ENCODE measurements at regions not wholly inside any gene's neighbourhood (a gene's known extent, or its start where the extent isn't known, plus 50 kb on each side); places are given as distances from the start of the nearest gene placed in this dataset.

DNA sequence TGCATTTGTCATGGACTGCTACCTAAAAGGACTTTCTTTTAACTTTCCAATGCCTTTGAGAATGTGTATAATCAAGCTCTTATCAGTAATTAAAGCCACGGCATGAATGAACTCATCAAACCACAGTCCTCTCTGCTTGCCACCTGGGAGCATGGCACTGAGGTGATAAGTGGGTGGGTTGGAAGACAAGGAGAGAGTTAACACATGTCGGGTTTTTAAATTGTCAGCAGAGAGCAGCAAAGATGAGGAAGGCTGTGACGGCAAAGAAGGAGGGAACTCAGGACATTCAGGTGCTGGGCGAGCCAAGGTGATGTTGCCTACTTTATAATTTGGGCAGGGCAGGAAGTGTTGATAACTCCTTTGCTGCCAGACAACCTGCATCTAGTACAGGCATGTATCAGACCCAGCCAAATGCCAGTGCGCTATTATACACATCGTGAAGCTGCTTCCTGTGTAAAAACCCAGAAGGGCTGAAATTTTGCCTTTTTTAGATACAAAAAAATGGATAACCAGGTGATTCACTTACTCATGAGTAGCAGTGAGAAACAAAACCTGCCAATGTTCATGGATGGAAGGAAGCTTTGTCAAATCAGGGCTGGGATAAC is 269.1 kb downstream of the KIF4B start:
- DNase-seq (ENCODE audit: low read depth in 3 of 3, low spot score in 2 of 3), result no peak

GRCh38 chr5:155285706-155286105 is 272.2 kb downstream of the KIF4B start:
- no peak for DNase-seq (ENCODE audit: low read depth in 3 of 3, low spot score in 2 of 3)

DNA sequence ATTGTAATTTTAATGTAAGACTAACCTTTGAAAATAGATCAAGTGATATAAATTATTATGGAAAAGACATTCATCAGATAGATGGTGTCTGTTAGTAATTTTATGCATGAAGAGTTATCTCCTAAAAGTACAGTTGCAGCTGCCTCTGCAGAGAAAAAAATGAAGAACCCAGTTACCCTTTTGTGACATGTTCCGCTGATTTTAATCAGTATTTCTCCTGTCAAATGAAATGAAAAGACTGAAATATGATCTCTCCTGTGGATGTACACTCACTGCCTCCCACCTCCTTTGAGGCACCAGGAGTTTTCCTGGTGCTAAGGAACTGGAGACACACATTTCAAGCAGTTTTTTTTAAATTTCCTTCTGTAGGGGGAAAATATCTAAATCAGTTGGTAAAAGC is 277.4 kb downstream of the KIF4B start:
- DNase-seq (ENCODE audit: low read depth in 3 of 3, low spot score in 2 of 3), result peak in 1 of 3 donors; percentile 13

DNA sequence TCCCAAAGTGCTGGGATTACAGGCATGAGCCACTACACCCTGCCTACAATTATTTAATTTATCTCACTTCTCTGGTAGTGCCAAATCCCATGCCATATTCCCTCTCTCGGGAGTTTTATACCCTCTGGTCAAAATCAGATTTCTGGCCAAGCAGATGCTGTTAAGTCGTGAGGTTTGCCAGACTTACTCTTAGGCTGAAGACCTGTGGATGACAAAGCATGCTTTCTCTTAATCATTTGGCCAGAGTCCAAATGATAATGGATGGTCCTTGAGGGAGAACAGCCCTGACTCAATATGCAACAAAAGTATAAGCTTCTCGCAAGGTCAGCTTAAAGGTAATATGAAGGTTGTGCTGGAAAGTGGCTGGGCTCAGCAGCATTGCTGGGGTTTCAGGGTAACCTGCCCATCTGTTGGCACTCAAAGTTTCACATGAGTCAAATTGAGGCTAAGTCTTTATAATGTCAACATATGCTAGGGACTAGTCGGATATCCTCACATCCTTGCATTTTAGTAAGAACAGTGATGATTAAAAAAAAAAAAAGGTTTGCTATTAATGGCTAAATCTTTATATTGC is 280.1 kb downstream of the KIF4B start:
- no peak for DNase-seq (ENCODE audit: low read depth in 3 of 3, low spot score in 2 of 3)

GRCh38 chr5:155295111-155295510 is 281.6 kb downstream of the KIF4B start:
- DNase-seq (ENCODE audit: low read depth in 3 of 3, low spot score in 2 of 3), result no peak

GRCh38 chr5:155299386-155300005 is 285.9 kb downstream of the KIF4B start:
- DNase-seq (ENCODE audit: low read depth in 3 of 3, low spot score in 2 of 3), result no peak

GRCh38 chr5:155303120-155303519 is 289.6 kb downstream of the KIF4B start:
- DNase-seq (ENCODE audit: low read depth in 3 of 3, low spot score in 2 of 3), result no peak

DNA sequence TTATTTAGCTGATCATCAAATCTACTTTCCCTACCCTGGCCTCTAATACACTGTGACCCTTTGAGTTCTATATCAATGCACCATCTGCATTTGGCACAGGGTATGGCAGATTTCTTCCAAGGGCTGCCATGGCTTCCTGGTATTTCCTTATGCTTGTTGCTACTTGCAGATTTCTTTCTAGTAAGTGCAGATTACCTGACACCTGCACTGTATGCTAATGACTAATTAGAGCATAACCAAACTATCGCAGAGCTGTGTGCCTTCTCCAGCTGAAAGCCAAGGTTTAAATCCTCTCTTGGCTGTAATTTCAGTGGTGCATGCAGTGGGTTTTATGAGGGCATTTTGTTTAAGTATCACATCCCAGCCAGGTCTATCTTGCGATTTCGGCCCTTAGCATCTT is 293.7 kb downstream of the KIF4B start:
- DNase-seq (ENCODE audit: low read depth in 3 of 3, low spot score in 2 of 3), result no peak

- DNase-seq (ENCODE audit: low read depth in 3 of 3, low spot score in 2 of 3), result no peak
Observed at GRCh38 chr5:155308289-155308688, 294.7 kb downstream of the KIF4B start.

GRCh38 chr5:155309021-155309746 is 295.6 kb downstream of the KIF4B start:
- no peak for DNase-seq (ENCODE audit: low read depth in 3 of 3, low spot score in 2 of 3)

- no peak for DNase-seq (ENCODE audit: low read depth in 3 of 3, low spot score in 2 of 3)
Observed at GRCh38 chr5:155311721-155312120, 298.2 kb downstream of the KIF4B start.

DNA sequence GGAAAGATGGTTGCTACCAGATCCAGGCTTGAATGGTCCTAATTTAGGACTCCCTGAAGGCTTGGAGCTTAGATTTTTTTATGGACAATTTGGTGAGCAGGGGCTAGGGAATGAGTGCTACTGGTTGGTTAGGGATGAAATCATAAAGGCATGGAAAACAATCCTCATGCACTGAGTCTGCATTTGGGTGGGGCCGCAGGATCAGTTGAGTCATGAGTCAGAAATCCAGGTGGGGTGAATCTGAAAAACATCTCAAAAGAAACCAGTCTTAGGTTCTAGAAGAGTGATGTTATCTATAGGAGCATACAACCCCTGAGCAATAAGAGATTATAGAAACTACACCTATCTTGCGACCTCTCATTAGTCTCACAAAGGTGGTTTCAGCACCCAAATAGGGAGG is 300.0 kb downstream of the KIF4B start:
- DNase-seq (ENCODE audit: low read depth in 3 of 3, low spot score in 2 of 3), result no peak

- DNase-seq (ENCODE audit: low read depth in 3 of 3, low spot score in 2 of 3), result no peak
Observed at GRCh38 chr5:155316070-155316714, 302.6 kb downstream of the KIF4B start.

DNA sequence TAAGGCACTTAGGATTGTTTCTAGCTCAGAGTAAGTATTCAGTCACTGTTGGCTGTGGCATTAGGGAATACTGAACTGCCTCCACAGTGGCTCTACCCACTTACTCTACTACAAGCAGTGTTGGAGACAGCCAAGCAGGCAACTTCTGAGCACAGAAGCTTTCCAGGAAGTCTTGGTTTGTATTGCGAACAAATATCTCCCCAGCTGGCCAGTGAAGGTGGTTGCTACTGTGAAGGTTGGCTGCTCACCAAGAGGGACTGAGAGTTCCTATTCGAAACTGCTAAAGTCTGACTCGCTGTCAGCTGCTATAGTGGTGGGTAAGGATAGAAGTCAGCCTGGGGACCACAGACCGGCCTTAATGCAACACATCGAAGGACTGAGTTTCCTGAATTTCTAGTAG is 319.1 kb downstream of the KIF4B start:
- DNase-seq (ENCODE audit: low read depth in 3 of 3, low spot score in 2 of 3), result no peak

DNA sequence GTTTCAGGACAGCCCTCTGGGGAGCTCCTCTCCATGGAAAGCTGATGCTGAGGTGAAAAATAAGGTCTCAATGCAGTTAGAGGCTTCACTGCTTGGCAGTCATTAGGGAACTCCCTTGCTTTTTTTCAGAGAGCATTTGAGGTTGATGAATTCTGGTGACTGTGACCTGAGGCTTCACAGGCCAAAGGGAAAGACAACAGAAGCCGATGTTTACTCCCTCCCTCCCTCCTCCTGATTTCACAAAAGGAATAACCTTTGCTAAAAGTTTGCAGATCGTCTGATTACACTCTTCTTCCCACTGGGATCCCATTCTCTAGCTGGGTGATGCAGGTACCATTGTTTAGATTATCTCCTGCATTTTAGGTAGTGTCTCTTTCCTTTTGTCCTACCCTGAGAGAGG is 329.4 kb downstream of the KIF4B start:
- no peak for DNase-seq (ENCODE audit: low read depth in 3 of 3, low spot score in 2 of 3)

- no peak for DNase-seq (ENCODE audit: low read depth in 3 of 3, low spot score in 2 of 3)
Observed at GRCh38 chr5:155343468-155343867, 329.9 kb downstream of the KIF4B start.

DNA sequence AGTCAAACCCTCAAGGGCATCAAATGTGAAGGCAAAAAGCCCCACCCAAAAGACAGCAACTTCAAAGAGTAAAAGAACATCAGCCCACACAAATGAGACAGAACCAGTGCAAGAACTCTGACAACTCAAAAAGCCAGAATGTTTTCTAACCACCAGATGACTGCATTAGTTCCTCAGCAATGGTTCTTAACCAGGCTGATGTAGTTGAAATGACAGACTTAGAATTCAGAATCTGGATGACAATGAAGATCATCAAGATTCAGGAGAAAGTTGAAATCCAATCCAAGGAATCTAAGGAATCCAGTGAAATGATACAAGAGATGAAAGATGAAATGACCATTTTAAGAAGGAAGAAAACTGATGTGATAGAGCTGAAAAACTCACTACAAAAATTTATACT is 339.7 kb downstream of the KIF4B start:
- no peak for DNase-seq (ENCODE audit: low read depth in 3 of 3, low spot score in 2 of 3)

DNA sequence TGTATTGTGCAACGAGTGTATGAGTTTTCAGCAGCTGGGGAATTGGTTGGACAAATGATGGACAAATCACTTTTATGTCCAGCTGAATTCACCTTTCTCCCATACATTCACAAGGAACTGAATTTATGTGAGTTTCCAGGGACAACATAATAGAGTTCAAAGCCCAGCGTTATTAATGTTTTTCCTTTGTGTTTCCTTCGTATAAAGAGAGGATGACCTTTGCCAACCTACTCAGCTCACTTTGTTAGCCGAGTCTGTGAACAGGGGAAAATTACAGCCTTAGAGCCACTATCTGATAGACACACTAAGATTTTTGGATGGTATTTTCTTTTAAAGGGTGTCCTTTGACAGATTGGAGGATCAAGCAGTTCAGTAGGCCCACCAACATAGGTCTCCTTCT is 352.5 kb downstream of the KIF4B start:
- DNase-seq (ENCODE audit: low read depth in 3 of 3, low spot score in 2 of 3), result no peak

GRCh38 chr5:155367841-155368240 is 354.3 kb downstream of the KIF4B start:
- no peak for DNase-seq (ENCODE audit: low read depth in 3 of 3, low spot score in 2 of 3)

DNA sequence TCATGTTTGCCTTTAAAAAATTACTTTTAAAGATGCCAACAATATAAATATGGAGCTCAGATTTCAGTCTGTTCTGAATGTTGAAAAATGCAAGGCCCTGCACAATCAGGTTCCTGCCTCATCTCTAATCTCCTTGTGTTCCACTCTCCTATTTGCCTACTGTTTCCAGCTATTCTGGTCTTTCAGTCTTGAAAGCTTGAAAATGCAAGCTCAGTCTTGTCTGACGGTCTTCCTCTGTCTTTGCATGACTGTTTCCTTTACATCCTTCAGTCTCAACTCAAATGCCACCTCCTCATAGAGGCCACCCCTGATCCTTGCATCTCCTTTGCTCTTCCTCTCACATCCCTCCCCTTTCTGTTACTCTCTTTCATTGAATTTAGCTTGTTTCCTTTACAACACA is 354.9 kb downstream of the KIF4B start:
- no peak for DNase-seq (ENCODE audit: low read depth in 3 of 3, low spot score in 2 of 3)

DNA sequence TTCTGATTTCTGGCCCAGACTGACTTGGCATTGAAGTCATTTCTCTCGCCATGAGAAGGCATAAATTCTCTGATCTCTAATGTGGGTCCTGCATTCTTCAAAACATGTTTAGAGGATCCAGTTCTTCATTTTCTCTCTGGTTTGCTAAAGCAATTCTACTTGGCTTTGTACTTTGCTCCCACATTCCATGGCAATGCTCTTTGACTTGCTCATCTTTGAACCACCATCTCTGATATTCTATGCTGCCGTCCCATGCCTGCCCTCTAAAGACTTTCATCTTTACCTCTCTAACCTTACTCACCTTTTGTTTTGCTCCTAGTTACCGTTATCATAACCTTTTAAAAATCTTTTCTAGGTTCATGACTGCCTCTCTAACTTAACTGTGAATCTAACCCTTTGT is 366.9 kb downstream of the KIF4B start:
- DNase-seq (ENCODE audit: low read depth in 3 of 3, low spot score in 2 of 3), result no peak

Measured in right renal cortex interstitium (tissue), 3 donors.